ENCODE measurements at regions not wholly inside any gene's neighbourhood (a gene's known extent, or its start where the extent isn't known, plus 50 kb on each side); places are given as distances from the start of the nearest gene placed in this dataset.

GRCh38 chr3:4030624-4031023 is 231.4 kb downstream of the LRRN1 start:
- POLR2A ChIA-PET: no interaction called here
- no peak overlapping the region for H3K27ac Mint-ChIP-seq
- H3K9me3 Mint-ChIP-seq (ENCODE audit: low read depth): no peaks in the 10 kb centered on the region
- no peak overlapping the region for H3K4me3 Mint-ChIP-seq
- no peak for DNase-seq
- CTCF ChIA-PET: interaction anchor here (0.6 to 1.3 kb wide), 2 partner anchors 32 to 1220 kb away, joined by 3 read pairs; no protein-coding TSS in a partner anchor
- intact Hi-C loops (cut with DNase I, micrococcal nuclease): no loop called here
- H3K4me1 Mint-ChIP-seq: no peaks in the 10 kb centered on the region
- ATAC-seq: no peak
- no peaks in the 10 kb centered on the region for H3K36me3 Mint-ChIP-seq (ENCODE audit: low read depth)
- no peaks in the 10 kb centered on the region for H3K27me3 Mint-ChIP-seq

GRCh38 chr3:4033296-4033695 is 234.1 kb downstream of the LRRN1 start:
- Mint-ChIP-seq H3K27me3 (no peaks in the 10 kb centered on the region), H3K27ac (no peak overlapping the region), H3K36me3 (ENCODE audit: low read depth) (no peaks in the 10 kb centered on the region), H3K4me1 (no peaks in the 10 kb centered on the region), H3K4me3 (no peak overlapping the region), H3K9me3 (ENCODE audit: low read depth) (no peaks in the 10 kb centered on the region)
- no peak for ATAC-seq
- no peak for DNase-seq
- POLR2A ChIA-PET: no interaction called here
- intact Hi-C loops (cut with DNase I, micrococcal nuclease): no loop called here
- CTCF ChIA-PET: no interaction called here

- H3K27ac Mint-ChIP-seq: no peak overlapping the region
- H3K4me3 Mint-ChIP-seq: no peak overlapping the region
- H3K9me3 Mint-ChIP-seq (ENCODE audit: low read depth): no peaks in the 10 kb centered on the region
- H3K36me3 Mint-ChIP-seq (ENCODE audit: low read depth): no peaks in the 10 kb centered on the region
- intact Hi-C loops (cut with DNase I, micrococcal nuclease): no loop called here
- no peaks in the 10 kb centered on the region for H3K27me3 Mint-ChIP-seq
- H3K4me1 Mint-ChIP-seq: no peaks in the 10 kb centered on the region
- CTCF ChIA-PET: no interaction called here
- ATAC-seq (no peak), DNase-seq (no peak)
- POLR2A ChIA-PET: no interaction called here
These were observed 236.8 kb downstream of the LRRN1 start for GRCh38 chr3:4036046-4036445.

- no peak overlapping the region for H3K27ac Mint-ChIP-seq
- CTCF ChIA-PET: interaction anchor here (0.7 kb wide), 1 partner anchor 479 kb away, joined by 5 read pairs; no protein-coding TSS in a partner anchor
- no peaks in the 10 kb centered on the region for H3K4me1 Mint-ChIP-seq
- no peaks in the 10 kb centered on the region for H3K36me3 Mint-ChIP-seq (ENCODE audit: low read depth)
- DNase-seq (no peak), ATAC-seq (no peak)
- no peaks in the 10 kb centered on the region for H3K27me3 Mint-ChIP-seq
- H3K4me3 Mint-ChIP-seq: no peak overlapping the region
- intact Hi-C loops (cut with DNase I, micrococcal nuclease): no loop called here
- H3K9me3 Mint-ChIP-seq (ENCODE audit: low read depth): no peaks in the 10 kb centered on the region
- POLR2A ChIA-PET: no interaction called here
These were observed 239.1 kb downstream of the LRRN1 start for GRCh38 chr3:4038351-4038750.

- ChIA-PET POLR2A (no interaction called here), CTCF (no interaction called here)
- ATAC-seq (no peak), DNase-seq (no peak)
- H3K9me3 Mint-ChIP-seq (ENCODE audit: low read depth): no peaks in the 10 kb centered on the region
- intact Hi-C loops (cut with DNase I, micrococcal nuclease): no loop called here
- no peaks in the 10 kb centered on the region for H3K27me3 Mint-ChIP-seq
- H3K4me3 Mint-ChIP-seq: no peak overlapping the region
- H3K27ac Mint-ChIP-seq: no peak overlapping the region
- H3K4me1 Mint-ChIP-seq: no peaks in the 10 kb centered on the region
- no peaks in the 10 kb centered on the region for H3K36me3 Mint-ChIP-seq (ENCODE audit: low read depth)
These were observed 242.8 kb downstream of the LRRN1 start for GRCh38 chr3:4042070-4042469.

- no peaks in the 10 kb centered on the region for H3K4me1 Mint-ChIP-seq
These were observed 243.6 kb downstream of the LRRN1 start for GRCh38 chr3:4042869-4043268.

GRCh38 chr3:4043867-4044575 is 244.8 kb downstream of the LRRN1 start:
- Mint-ChIP-seq H3K9me3 (ENCODE audit: low read depth) (no peaks in the 10 kb centered on the region), H3K36me3 (ENCODE audit: low read depth) (no peaks in the 10 kb centered on the region), H3K4me3 (no peak overlapping the region), H3K27me3 (no peaks in the 10 kb centered on the region), H3K27ac (no peak overlapping the region), H3K4me1 (no peaks in the 10 kb centered on the region)
- ATAC-seq: no peak
- intact Hi-C loops (cut with DNase I, micrococcal nuclease): no loop called here
- CTCF ChIA-PET: no interaction called here
- no peak for DNase-seq
- POLR2A ChIA-PET: no interaction called here

More at GRCh38 chr3:4042869-4043268, 243.6 kb downstream of the LRRN1 start:
- DNase-seq (no peak), ATAC-seq (no peak)
- intact Hi-C loops (cut with DNase I, micrococcal nuclease): no loop called here
- POLR2A ChIA-PET: no interaction called here
- Mint-ChIP-seq H3K27ac (no peak overlapping the region), H3K27me3 (no peaks in the 10 kb centered on the region), H3K9me3 (ENCODE audit: low read depth) (no peaks in the 10 kb centered on the region), H3K36me3 (ENCODE audit: low read depth) (no peaks in the 10 kb centered on the region), H3K4me3 (no peak overlapping the region)
- CTCF ChIA-PET: no interaction called here

GRCh38 chr3:4044619-4045018 is 245.4 kb downstream of the LRRN1 start:
- CTCF ChIA-PET: interaction anchor here (0.5 kb wide), 1 partner anchor 628 kb away, joined by 3 read pairs; no protein-coding TSS in a partner anchor

GRCh38 chr3:4045756-4046155 is 246.5 kb downstream of the LRRN1 start:
- intact Hi-C loops (cut with DNase I, micrococcal nuclease): loop anchor here in 1 of 2 experiments (5.0 kb wide), 1 partner anchor 897 kb away; no protein-coding TSS in a partner anchor
- Mint-ChIP-seq H3K27ac (no peak overlapping the region), H3K27me3 (no peaks in the 10 kb centered on the region), H3K4me3 (no peak overlapping the region), H3K4me1 (no peaks in the 10 kb centered on the region), H3K36me3 (ENCODE audit: low read depth) (no peaks in the 10 kb centered on the region), H3K9me3 (ENCODE audit: low read depth) (no peaks in the 10 kb centered on the region)
- DNase-seq: no peak
- ATAC-seq: no peak
- POLR2A ChIA-PET: no interaction called here
- CTCF ChIA-PET: no interaction called here

More at GRCh38 chr3:4044619-4045018, 245.4 kb downstream of the LRRN1 start:
- POLR2A ChIA-PET: no interaction called here
- no peak overlapping the region for H3K4me3 Mint-ChIP-seq
- ATAC-seq (no peak), DNase-seq (no peak)
- no peak overlapping the region for H3K27ac Mint-ChIP-seq
- intact Hi-C loops (cut with DNase I, micrococcal nuclease): loop anchor here in 1 of 2 experiments (5.0 kb wide), 1 partner anchor 898 kb away; no protein-coding TSS in a partner anchor
- no peaks in the 10 kb centered on the region for H3K36me3 Mint-ChIP-seq (ENCODE audit: low read depth)
- no peaks in the 10 kb centered on the region for H3K9me3 Mint-ChIP-seq (ENCODE audit: low read depth)
- no peaks in the 10 kb centered on the region for H3K4me1 Mint-ChIP-seq
- H3K27me3 Mint-ChIP-seq: no peaks in the 10 kb centered on the region

GRCh38 chr3:4047366-4047765 is 248.1 kb downstream of the LRRN1 start:
- ChIA-PET POLR2A (no interaction called here), CTCF (interaction anchor here (0.8 kb wide), 1 partner anchor 49 kb away, joined by 5 read pairs; no protein-coding TSS in a partner anchor)
- no peaks in the 10 kb centered on the region for H3K36me3 Mint-ChIP-seq (ENCODE audit: low read depth)
- H3K9me3 Mint-ChIP-seq (ENCODE audit: low read depth): no peaks in the 10 kb centered on the region
- DNase-seq (no peak), ATAC-seq (no peak)
- H3K4me1 Mint-ChIP-seq: no peaks in the 10 kb centered on the region
- H3K27me3 Mint-ChIP-seq: no peaks in the 10 kb centered on the region
- intact Hi-C loops (cut with DNase I, micrococcal nuclease): loop anchor here in 1 of 2 experiments (5.0 kb wide), 1 partner anchor 895 kb away; no protein-coding TSS in a partner anchor
- H3K4me3 Mint-ChIP-seq: no peak overlapping the region
- H3K27ac Mint-ChIP-seq: no peak overlapping the region

- ChIA-PET POLR2A (no interaction called here), CTCF (interaction anchor here (0.6 kb wide), 1 partner anchor 17 kb away, joined by 3 read pairs; no protein-coding TSS in a partner anchor)
- ATAC-seq (no peak), DNase-seq (no peak)
- Mint-ChIP-seq H3K4me1 (no peaks in the 10 kb centered on the region), H3K27ac (no peak overlapping the region), H3K27me3 (no peaks in the 10 kb centered on the region), H3K9me3 (ENCODE audit: low read depth) (no peaks in the 10 kb centered on the region), H3K4me3 (no peak overlapping the region), H3K36me3 (ENCODE audit: low read depth) (no peaks in the 10 kb centered on the region)
- intact Hi-C loops (cut with DNase I, micrococcal nuclease): no loop called here
These were observed 250.5 kb upstream of the SETMAR start for GRCh38 chr3:4052706-4053105.

GRCh38 chr3:4053975-4054374 is 249.2 kb upstream of the SETMAR start:
- Mint-ChIP-seq H3K36me3 (ENCODE audit: low read depth) (no peaks in the 10 kb centered on the region), H3K4me1 (no peaks in the 10 kb centered on the region), H3K27ac (no peak overlapping the region), H3K4me3 (no peak overlapping the region), H3K9me3 (ENCODE audit: low read depth) (no peaks in the 10 kb centered on the region), H3K27me3 (no peaks in the 10 kb centered on the region)
- no peak for DNase-seq
- ChIA-PET POLR2A (no interaction called here), CTCF (no interaction called here)
- ATAC-seq: no peak
- intact Hi-C loops (cut with DNase I, micrococcal nuclease): no loop called here
